CD14-positive monocyte (primary cell): ENCODE measurements at regions not wholly inside any gene's neighbourhood (a gene's known extent, or its start where the extent isn't known, plus 50 kb on each side); places are given as distances from the start of the nearest gene placed in this dataset.
A peak's percentile ranks its signal among the peaks of the same experiment; 100 is the strongest.

ENCODE experiments used
- DNase-seq, 3 donors: peaks; one replicate each; pipeline ENCODE4 v3.0.0-alpha.2; 2011 to 2022
- H2AFZ ChIP-seq: 2 replicates; pipeline ENCODE4 v1.6.0; 2012; ENCODE audit warnings: mild to moderate bottlenecking, low read depth, low read length, inconsistent platforms; ENCODE audit not compliant: insufficient read depth, poor library complexity, severe bottlenecking
- H3K27ac ChIP-seq, 2 donors: 1 replicate in 1 of 2; 2 replicates in 1 of 2; pipeline ENCODE4 v1.5.1; 2012 to 2013; ENCODE audit warnings: low read length in 2 of 2, control low read depth in 1 of 2, inconsistent platforms in 1 of 2, low read depth in 1 of 2, mild to moderate bottlenecking in 1 of 2
- H3K27me3 ChIP-seq, 2 donors: one replicate each; pipeline versions ENCODE4 v1.6.0 to v1.6.1; 2011 to 2013; ENCODE audit warnings: low read length in 2 of 2; ENCODE audit not compliant: control insufficient read depth in 2 of 2, insufficient read depth in 2 of 2
- H3K36me3 ChIP-seq, 2 donors: replicated peaks in 1 of 2; 1 replicate in 1 of 2; 2 replicates in 1 of 2; pipeline versions ENCODE4 v1.5.1 to v1.6.1; 2012 to 2013; ENCODE audit warnings: low read length in 2 of 2, control low read depth in 1 of 2, inconsistent platforms in 1 of 2, mild to moderate bottlenecking in 1 of 2; ENCODE audit not compliant: insufficient read depth in 2 of 2, control insufficient read depth in 1 of 2
- H3K4me1 ChIP-seq, 2 donors: 1 replicate in 1 of 2; 2 replicates in 1 of 2; pipeline versions ENCODE4 v1.5.1 to v1.6.1; 2012 to 2013; ENCODE audit warnings: low read length in 2 of 2, control low read depth in 1 of 2, inconsistent platforms in 1 of 2, mild to moderate bottlenecking in 1 of 2, moderate library complexity in 1 of 2; ENCODE audit not compliant: insufficient read depth in 2 of 2, control insufficient read depth in 1 of 2
- H3K4me2 ChIP-seq: replicated peaks from 2 replicates; pipeline ENCODE3; 2012; ENCODE audit warnings: low read length, moderate library complexity, mild to moderate bottlenecking; ENCODE audit not compliant: poor library complexity, severe bottlenecking; ENCODE audit errors: extremely low read depth
- H3K4me3 ChIP-seq, 3 experiments: fragments of 200-600 bp in 1 of 3; sonication (generic) in 1 of 3; replicated peaks in 1 of 3; 1 replicate in 2 of 3; 2 replicates in 1 of 3; pipeline ENCODE4 v1.5.1; 2011 to 2013; ENCODE audit warnings: low read length in 3 of 3, mild to moderate bottlenecking in 3 of 3, control low read depth in 2 of 3, low read depth in 2 of 3, inconsistent platforms in 1 of 3, moderate library complexity in 1 of 3
- H3K79me2 ChIP-seq: 2 replicates; pipeline ENCODE4 v1.6.0; 2012; ENCODE audit warnings: mild to moderate bottlenecking, control low read depth, inconsistent platforms, low read length, moderate library complexity; ENCODE audit not compliant: insufficient read depth
- H3K9ac ChIP-seq: 2 replicates; pipeline ENCODE4 v1.6.0; 2017; ENCODE audit warnings: low read length, mild to moderate bottlenecking; ENCODE audit not compliant: insufficient read depth, poor library complexity, severe bottlenecking
- H3K9me3 ChIP-seq, 2 donors: replicated peaks in 1 of 2; 1 replicate in 1 of 2; 2 replicates in 1 of 2; pipeline versions ENCODE4 v1.5.1 to v1.6.1; 2012 to 2013; ENCODE audit warnings: low read length in 2 of 2, control low read depth in 1 of 2; ENCODE audit not compliant: control insufficient read depth in 1 of 2, insufficient read depth in 1 of 2
- H4K20me1 ChIP-seq: 2 replicates; pipeline ENCODE4 v1.6.0; 2012; ENCODE audit warnings: mild to moderate bottlenecking, low read length, control low read depth, moderate library complexity; ENCODE audit not compliant: insufficient read depth
- H3K27ac Mint-ChIP-seq, 7 donors: one replicate each; pipeline ENCODE4 v1.8.0; 2020; ENCODE audit warnings: mild to moderate bottlenecking in 7 of 7, mixed read lengths in 7 of 7, moderate library complexity in 6 of 7, inconsistent platforms in 2 of 7
- H3K27me3 Mint-ChIP-seq, 3 donors: one replicate each; pipeline ENCODE4 v1.8.0; 2021 to 2022; ENCODE audit warnings: low read depth in 3 of 3, mild to moderate bottlenecking in 3 of 3, mixed read lengths in 3 of 3, moderate library complexity in 3 of 3, inconsistent platforms in 1 of 3
- H3K36me3 Mint-ChIP-seq, 2 donors: one replicate each; pipeline ENCODE4 v1.8.0; 2020; ENCODE audit warnings: mixed read lengths in 2 of 2, inconsistent platforms in 1 of 2, mild to moderate bottlenecking in 1 of 2
- H3K4me1 Mint-ChIP-seq: one replicate; pipeline ENCODE4 v1.8.0; 2020; ENCODE audit warnings: mild to moderate bottlenecking, mixed read lengths
- H3K4me3 Mint-ChIP-seq, 2 donors: one replicate each; pipeline ENCODE4 v1.8.0; 2020; ENCODE audit warnings: mild to moderate bottlenecking in 2 of 2, mixed read lengths in 2 of 2, moderate library complexity in 1 of 2
- H3K9me3 Mint-ChIP-seq, 7 donors: one replicate each; pipeline ENCODE4 v1.8.0; 2020 to 2022; ENCODE audit warnings: mixed read lengths in 7 of 7, mild to moderate bottlenecking in 6 of 7, moderate library complexity in 6 of 7, inconsistent platforms in 2 of 7
- CTCF ChIP-seq: fragments of 200-600 bp; IDR thresholded peaks from one replicate; pipeline ENCODE4 v1.8.0; 2022; ENCODE audit warnings: antibody characterized with exemption, mild to moderate bottlenecking
- WGBS: methylation state at CpG from one replicate; pipeline ENCODE4 v1.1.5; 2013; ENCODE audit warnings: missing lambda C conversion rate; ENCODE audit not compliant: insufficient coverage; 5-methylcytosine and 5-hydroxymethylcytosine counted together
- intact Hi-C, 2 donors: fragments of 100-400 bp; cut with micrococcal nuclease; formaldehyde crosslinking; loops; one replicate each; pipeline versions ENCODE4 v1.15.0 to v1.15.1; 2023

- no peak for TF ChIP-seq CTCF
- Histone ChIP-seq H3K4me2 (no peak overlapping the region), H3K79me2 (no peaks in the 10 kb centered on the region), H3K36me3 (no peaks in the 10 kb centered on the region), H3K9ac (no peak overlapping the region), H3K9me3 (no peaks in the 10 kb centered on the region), H4K20me1 (no peaks in the 10 kb centered on the region), H2AFZ (no peak overlapping the region), H3K4me3 (no peak overlapping the region), H3K27ac (no peak overlapping the region), H3K27me3 (no peaks in the 10 kb centered on the region), H3K4me1 (no peaks in the 10 kb centered on the region)
- Mint-ChIP-seq H3K4me1 (no peaks in the 10 kb centered on the region), H3K4me3 (no peak overlapping the region), H3K36me3 (no peaks in the 10 kb centered on the region), H3K9me3 (peaks cover 0 to 2% (median 0%) of the 10 kb centered on the region in 7 donors), H3K27ac (no peak overlapping the region), H3K27me3 (peaks cover 0 to 1% (median 0%) of the 10 kb centered on the region in 3 donors)
- DNase-seq = no peak
- WGBS = 92% methylated on average over 4 of the region's 4 CpGs
- intact Hi-C loops = no loop called here
Observed at GRCh38 chr18:46395795-46396194, 261.2 kb downstream of the LOXHD1 start.

- H3K4me1 Mint-ChIP-seq = no peaks in the 10 kb centered on the region
- H3K27ac Mint-ChIP-seq = no peak overlapping the region
- no peak overlapping the region for H2AFZ ChIP-seq
- H3K27me3 ChIP-seq = no peaks in the 10 kb centered on the region
- peaks cover 0 to 1% (median 1%) of the 10 kb centered on the region in 3 donors for H3K27me3 Mint-ChIP-seq
- TF ChIP-seq CTCF = no peak
- no peaks in the 10 kb centered on the region for H3K36me3 Mint-ChIP-seq
- no peak overlapping the region for H3K4me2 ChIP-seq
- intact Hi-C loops = no loop called here
- H3K4me3 ChIP-seq = no peak overlapping the region
- no peak for DNase-seq
- H3K4me1 ChIP-seq = no peaks in the 10 kb centered on the region
- no peaks in the 10 kb centered on the region for H4K20me1 ChIP-seq
- H3K9me3 ChIP-seq = no peaks in the 10 kb centered on the region
- no peak overlapping the region for H3K9ac ChIP-seq
- peak overlapping the region in 1 of 2 donors; percentile 10 for H3K4me3 Mint-ChIP-seq
- no peaks in the 10 kb centered on the region for H3K36me3 ChIP-seq
- H3K9me3 Mint-ChIP-seq = peaks cover 0 to 2% (median 0%) of the 10 kb centered on the region in 7 donors
- H3K79me2 ChIP-seq = no peaks in the 10 kb centered on the region
- no peak overlapping the region for H3K27ac ChIP-seq
Observed at GRCh38 chr18:46397174-46397573, 259.8 kb downstream of the LOXHD1 start.
